ENCODE measurements at regions not wholly inside any gene's neighbourhood (a gene's known extent, or its start where the extent isn't known, plus 50 kb on each side); places are given as distances from the start of the nearest gene placed in this dataset.

- no peak for TF ChIP-seq CTCF (conservative IDR thresholded peaks at IDR 0.05)
- no peak for TF ChIP-seq ZFX (IDR thresholded peaks at IDR 0.05)
- H3K27ac ChIP-seq: no peak overlapping the region
These were observed 995.0 kb downstream of the EFNA5 start for GRCh38 chr5:106675687-106676086.

GRCh38 chr5:106673941-106674340 lies 996.8 kb downstream of the EFNA5 start:
- TF ChIP-seq CTCF (conservative IDR thresholded peaks at IDR 0.05) (no peak), ZFX (IDR thresholded peaks at IDR 0.05) (no peak)
- H3K27ac ChIP-seq: no peak overlapping the region

GRCh38 chr5:106661866-106662265 lies 1008.9 kb downstream of the EFNA5 start:
- TF ChIP-seq CTCF (conservative IDR thresholded peaks at IDR 0.05) (no peak), ZFX (IDR thresholded peaks at IDR 0.05) (no peak)
- no peak overlapping the region for H3K27ac ChIP-seq

- no peak for TF ChIP-seq ZFX (IDR thresholded peaks at IDR 0.05)
- no peak for TF ChIP-seq CTCF (conservative IDR thresholded peaks at IDR 0.05)
- H3K27ac ChIP-seq: no peak overlapping the region
These were observed 1010.1 kb downstream of the EFNA5 start for GRCh38 chr5:106660681-106661080.

GRCh38 chr5:106658150-106658549 lies 1012.6 kb downstream of the EFNA5 start:
- no peak overlapping the region for H3K27ac ChIP-seq

GRCh38 chr5:106656821-106657220 lies 1013.9 kb downstream of the EFNA5 start:
- TF ChIP-seq ZFX (IDR thresholded peaks at IDR 0.05): no peak
- H3K27ac ChIP-seq: no peak overlapping the region

More at GRCh38 chr5:106658150-106658549, 1012.6 kb downstream of the EFNA5 start:
- TF ChIP-seq ZFX (IDR thresholded peaks at IDR 0.05): no peak
- no peak for TF ChIP-seq CTCF (conservative IDR thresholded peaks at IDR 0.05)

- TF ChIP-seq CTCF (conservative IDR thresholded peaks at IDR 0.05): no peak
- no peak for TF ChIP-seq ZFX (IDR thresholded peaks at IDR 0.05)
- H3K27ac ChIP-seq: no peak overlapping the region
These were observed 1021.7 kb downstream of the EFNA5 start for GRCh38 chr5:106649031-106649430.

- no peak overlapping the region for H3K27ac ChIP-seq
- TF ChIP-seq ZFX (IDR thresholded peaks at IDR 0.05) (no peak), CTCF (conservative IDR thresholded peaks at IDR 0.05) (no peak)
These were observed 1022.3 kb downstream of the EFNA5 start for GRCh38 chr5:106648401-106648800.
